ENCODE measurements at regions not wholly inside any gene's neighbourhood (a gene's known extent, or its start where the extent isn't known, plus 50 kb on each side); places are given as distances from the start of the nearest gene placed in this dataset.

GRCh38 chr18:28995319-28995718 is 818.4 kb upstream of the CDH2 start:
- intact Hi-C loops (cut with micrococcal nuclease), result no loop called here
- Mint-ChIP-seq H3K36me3 (ENCODE audit: low read depth) (no peaks in the 10 kb centered on the region), H3K4me3 (no peak overlapping the region), H3K27ac (no peak overlapping the region), H3K27me3 (no peaks in the 10 kb centered on the region), H3K4me1 (no peaks in the 10 kb centered on the region), H3K9me3 (no peaks in the 10 kb centered on the region)
- TF ChIP-seq, protein P1, sequence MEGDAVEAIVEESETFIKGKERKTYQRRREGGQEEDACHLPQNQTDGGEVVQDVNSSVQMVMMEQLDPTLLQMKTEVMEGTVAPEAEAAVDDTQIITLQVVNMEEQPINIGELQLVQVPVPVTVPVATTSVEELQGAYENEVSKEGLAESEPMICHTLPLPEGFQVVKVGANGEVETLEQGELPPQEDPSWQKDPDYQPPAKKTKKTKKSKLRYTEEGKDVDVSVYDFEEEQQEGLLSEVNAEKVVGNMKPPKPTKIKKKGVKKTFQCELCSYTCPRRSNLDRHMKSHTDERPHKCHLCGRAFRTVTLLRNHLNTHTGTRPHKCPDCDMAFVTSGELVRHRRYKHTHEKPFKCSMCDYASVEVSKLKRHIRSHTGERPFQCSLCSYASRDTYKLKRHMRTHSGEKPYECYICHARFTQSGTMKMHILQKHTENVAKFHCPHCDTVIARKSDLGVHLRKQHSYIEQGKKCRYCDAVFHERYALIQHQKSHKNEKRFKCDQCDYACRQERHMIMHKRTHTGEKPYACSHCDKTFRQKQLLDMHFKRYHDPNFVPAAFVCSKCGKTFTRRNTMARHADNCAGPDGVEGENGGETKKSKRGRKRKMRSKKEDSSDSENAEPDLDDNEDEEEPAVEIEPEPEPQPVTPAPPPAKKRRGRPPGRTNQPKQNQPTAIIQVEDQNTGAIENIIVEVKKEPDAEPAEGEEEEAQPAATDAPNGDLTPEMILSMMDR (IDR thresholded peaks at IDR 0.05), result no peak
- POLR2A ChIA-PET, result no interaction called here
- DNase-seq (no peak), ATAC-seq (ENCODE audit: low read depth) (no peak)
- CTCF ChIA-PET, result no interaction called here

- H3K36me3 Mint-ChIP-seq (ENCODE audit: low read depth), result no peaks in the 10 kb centered on the region
- H3K27ac Mint-ChIP-seq, result no peak overlapping the region
- intact Hi-C loops (cut with micrococcal nuclease), result no loop called here
- CTCF ChIA-PET, result no interaction called here
- H3K27me3 Mint-ChIP-seq, result no peaks in the 10 kb centered on the region
- no peak for ATAC-seq (ENCODE audit: low read depth)
- H3K4me1 Mint-ChIP-seq, result no peaks in the 10 kb centered on the region
- no peak for DNase-seq
- no peak overlapping the region for H3K4me3 Mint-ChIP-seq
- TF ChIP-seq, protein P1 (IDR thresholded peaks at IDR 0.05), result no peak
- POLR2A ChIA-PET, result no interaction called here
- peaks cover 2% of the 10 kb centered on the region for H3K9me3 Mint-ChIP-seq
Measured at GRCh38 chr18:28984731-28985130, 807.8 kb upstream of the CDH2 start.

DNA sequence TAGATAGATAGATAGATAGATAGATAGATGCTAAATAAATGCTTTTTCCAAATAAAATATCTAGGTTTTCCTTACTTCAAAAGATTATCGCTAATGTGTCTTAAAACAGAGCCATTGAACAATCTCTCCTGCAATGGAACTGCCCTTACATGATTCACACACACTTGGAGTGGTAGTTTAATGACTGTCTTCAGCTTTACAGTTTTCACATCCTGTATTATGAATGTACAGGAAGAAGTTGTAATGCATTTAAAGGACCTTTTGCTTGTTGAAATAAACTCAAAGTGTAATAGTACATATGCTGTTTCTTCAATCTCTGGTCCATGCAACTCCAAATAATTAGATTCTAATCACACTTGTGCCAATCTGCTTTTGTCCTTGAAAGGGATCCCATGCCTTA is 797.6 kb upstream of the CDH2 start:
- intact Hi-C loops (cut with micrococcal nuclease), result no loop called here
- H3K9me3 Mint-ChIP-seq, result peaks cover 15% of the 10 kb centered on the region
- H3K36me3 Mint-ChIP-seq (ENCODE audit: low read depth), result no peaks in the 10 kb centered on the region
- H3K4me3 Mint-ChIP-seq, result no peak overlapping the region
- no peak overlapping the region for H3K27ac Mint-ChIP-seq
- DNase-seq (no peak), ATAC-seq (ENCODE audit: low read depth) (no peak)
- TF ChIP-seq, protein P1 (IDR thresholded peaks at IDR 0.05), result no peak
- no peaks in the 10 kb centered on the region for H3K4me1 Mint-ChIP-seq
- no peaks in the 10 kb centered on the region for H3K27me3 Mint-ChIP-seq
- ChIA-PET CTCF (no interaction called here), POLR2A (no interaction called here)

DNA sequence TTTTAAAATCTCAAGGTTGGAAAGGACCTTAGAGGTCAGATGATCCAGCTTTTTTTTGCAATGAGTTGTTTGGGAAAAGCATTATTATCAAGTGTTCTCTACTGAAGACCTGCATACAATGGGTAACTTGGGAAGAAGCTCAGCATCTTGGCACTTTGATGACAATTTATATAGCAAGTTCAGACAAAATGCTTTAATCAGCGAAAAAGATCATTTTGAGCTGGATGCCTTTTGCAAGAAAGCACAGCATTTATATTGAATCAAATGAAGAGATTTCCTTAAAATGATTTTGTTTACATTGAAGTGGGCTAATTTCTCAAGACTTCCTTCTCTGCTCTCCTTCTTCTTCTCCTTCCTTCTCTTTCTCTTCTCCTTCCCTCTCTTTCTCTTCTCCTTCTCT is 796.4 kb upstream of the CDH2 start:
- intact Hi-C loops (cut with micrococcal nuclease), result no loop called here
- Mint-ChIP-seq H3K27me3 (no peaks in the 10 kb centered on the region), H3K4me1 (no peaks in the 10 kb centered on the region), H3K27ac (no peak overlapping the region), H3K9me3 (peaks cover 16% of the 10 kb centered on the region), H3K4me3 (no peak overlapping the region), H3K36me3 (ENCODE audit: low read depth) (no peaks in the 10 kb centered on the region)
- POLR2A ChIA-PET, result no interaction called here
- TF ChIP-seq, protein P1 (IDR thresholded peaks at IDR 0.05), result no peak
- CTCF ChIA-PET, result no interaction called here
- no peak for DNase-seq
- no peak for ATAC-seq (ENCODE audit: low read depth)

GRCh38 chr18:28972333-28972907 is 795.5 kb upstream of the CDH2 start:
- intact Hi-C loops (cut with micrococcal nuclease), result no loop called here
- CTCF ChIA-PET, result no interaction called here
- no peak overlapping the region for H3K4me3 Mint-ChIP-seq
- TF ChIP-seq, protein P1 (IDR thresholded peaks at IDR 0.05), result no peak
- no peak for ATAC-seq (ENCODE audit: low read depth)
- no peaks in the 10 kb centered on the region for H3K27me3 Mint-ChIP-seq
- H3K4me1 Mint-ChIP-seq, result no peaks in the 10 kb centered on the region
- H3K9me3 Mint-ChIP-seq, result peaks cover 13% of the 10 kb centered on the region
- POLR2A ChIA-PET, result no interaction called here
- no peak for DNase-seq
- no peak overlapping the region for H3K27ac Mint-ChIP-seq
- no peaks in the 10 kb centered on the region for H3K36me3 Mint-ChIP-seq (ENCODE audit: low read depth)
